GM23338 (cell line): ENCODE measurements at regions not wholly inside any gene's neighbourhood (a gene's known extent, or its start where the extent isn't known, plus 50 kb on each side); places are given as distances from the start of the nearest gene placed in this dataset.

Experiments
- ATAC-seq: fragments of 200-7000 bp; cut with Tn5 transposase; 3 replicates; pipeline ENCODE4 v1.9.1; 2020
- DNase-seq: peaks from one replicate; pipeline ENCODE4 v3.0.0-alpha.2; 2015; ENCODE audit warnings: low spot score
- H2AFZ ChIP-seq: fragments of 200-600 bp; sonication (generic); 2 replicates; pipeline ENCODE4 v1.8.0; 2016; ENCODE audit warnings: antibody characterized with exemption, mild to moderate bottlenecking, moderate library complexity
- H3F3A ChIP-seq: fragments of 200-600 bp; sonication (generic); replicated peaks from 2 replicates; pipeline ENCODE4 v1.8.0; 2017; ENCODE audit warnings: antibody characterized with exemption, mixed run types, low read depth
- H3K27ac ChIP-seq: fragments of 200-600 bp; sonication (generic); 2 replicates; pipeline ENCODE4 v1.6.1; 2016; ENCODE audit warnings: low read depth
- H3K27me3 ChIP-seq: fragments of 200-600 bp; sonication (generic); 2 replicates; pipeline ENCODE4 v1.8.0; 2016; ENCODE audit warnings: mild to moderate bottlenecking, mixed run types, moderate library complexity; ENCODE audit not compliant: insufficient read depth
- H3K36me3 ChIP-seq: fragments of 200-600 bp; sonication (generic); 2 replicates; pipeline ENCODE4 v1.8.0; 2016; ENCODE audit warnings: mild to moderate bottlenecking; ENCODE audit not compliant: insufficient read depth
- H3K4me1 ChIP-seq: fragments of 200-600 bp; sonication (generic); 2 replicates; pipeline ENCODE4 v1.8.0; 2016; ENCODE audit warnings: mild to moderate bottlenecking, moderate library complexity; ENCODE audit not compliant: insufficient read depth
- H3K4me2 ChIP-seq: fragments of 200-600 bp; sonication (generic); 2 replicates; pipeline ENCODE4 v1.7.1; 2017; ENCODE audit warnings: mixed run types
- H3K4me3 ChIP-seq: fragments of 200-600 bp; sonication (generic); 2 replicates; pipeline ENCODE4 v1.6.1; 2016; ENCODE audit warnings: mixed run types
- H3K79me2 ChIP-seq: fragments of 200-600 bp; sonication (generic); replicated peaks from 2 replicates; pipeline ENCODE4 v1.8.0; 2017; ENCODE audit warnings: mild to moderate bottlenecking; ENCODE audit not compliant: insufficient read depth
- H3K9me2 ChIP-seq: fragments of 200-600 bp; sonication (generic); 2 replicates; pipeline ENCODE4 v1.8.0; 2017; ENCODE audit not compliant: insufficient read depth
- H4K20me1 ChIP-seq: fragments of 200-600 bp; sonication (generic); replicated peaks from 2 replicates; pipeline ENCODE4 v1.8.0; 2017; ENCODE audit warnings: mild to moderate bottlenecking; ENCODE audit not compliant: insufficient read depth
- H3K27ac Mint-ChIP-seq: 2 replicates; pipeline ENCODE4 v1.8.0; 2020; ENCODE audit warnings: inconsistent platforms, mild to moderate bottlenecking, moderate library complexity, mixed read lengths
- H3K27me3 Mint-ChIP-seq: 3 replicates; pipeline ENCODE4 v1.8.0; 2022; ENCODE audit warnings: low read depth, mild to moderate bottlenecking, moderate library complexity, mixed read lengths, inconsistent platforms; ENCODE audit not compliant: insufficient read depth, poor library complexity
- H3K36me3 Mint-ChIP-seq: 3 replicates; pipeline ENCODE4 v1.8.0; 2021; ENCODE audit warnings: low read depth, mild to moderate bottlenecking, inconsistent platforms, moderate library complexity, mixed read lengths
- H3K4me1 Mint-ChIP-seq: 3 replicates; pipeline ENCODE4 v1.8.0; 2020; ENCODE audit warnings: mild to moderate bottlenecking, inconsistent platforms, mixed read lengths
- H3K4me3 Mint-ChIP-seq: 3 replicates; pipeline ENCODE4 v1.8.0; 2021; ENCODE audit warnings: moderate library complexity, mild to moderate bottlenecking, inconsistent platforms, mixed read lengths
- H3K9me3 Mint-ChIP-seq: 3 replicates; pipeline ENCODE4 v1.8.0; 2020; ENCODE audit warnings: moderate library complexity, mild to moderate bottlenecking, inconsistent platforms, mixed read lengths
- CREB1 ChIP-seq: fragments of 250-450 bp; sonication (Bioruptor Pico); IDR thresholded peaks from 2 replicates; pipeline ENCODE4 v1.5.0; 2020; ENCODE audit warnings: low read depth, mild to moderate bottlenecking, moderate library complexity
- EZH2phosphoT487 ChIP-seq: fragments of 200-600 bp; sonication (generic); IDR thresholded peaks from one replicate; pipeline ENCODE4 v1.8.1; 2018; ENCODE audit warnings: antibody characterized with exemption; ENCODE audit not compliant: unreplicated experiment
- JUNB ChIP-seq: IDR thresholded peaks from one replicate; pipeline ENCODE4 v1.6.1; 2016; ENCODE audit warnings: antibody characterized with exemption; ENCODE audit not compliant: unreplicated experiment
- POLR2AphosphoS5 ChIP-seq: IDR thresholded peaks from 2 replicates; pipeline ENCODE4 v1.6.1; 2016; ENCODE audit warnings: antibody characterized with exemption, low read depth
- STAT1 ChIP-seq: IDR thresholded peaks from one replicate; pipeline ENCODE4 v1.6.1; 2016; ENCODE audit warnings: antibody characterized with exemption; ENCODE audit not compliant: unreplicated experiment
- ZNF331 ChIP-seq: fragments of 250-450 bp; sonication (Bioruptor Pico); IDR thresholded peaks from 2 replicates; pipeline ENCODE4 v1.5.0; 2020; ENCODE audit warnings: low read depth, mild to moderate bottlenecking, moderate library complexity
- ZNF462 ChIP-seq: fragments of 250-450 bp; sonication (Bioruptor Pico); IDR thresholded peaks from 2 replicates; pipeline ENCODE4 v1.5.0; 2020; ENCODE audit warnings: mild to moderate bottlenecking, moderate library complexity
- TF ChIP-seq, protein P1 (sequence below), 2 experiments: fragments of 200-600 bp in 1 of 2; sonication (generic) in 1 of 2; conservative IDR thresholded peaks; 2 replicates each; pipeline versions ENCODE4 v1.5.1 to v1.6.1; 2016 to 2017; ENCODE audit warnings: antibody characterized with exemption in 2 of 2, low read depth in 2 of 2, mild to moderate bottlenecking in 2 of 2, moderate library complexity in 1 of 2
- TF ChIP-seq, protein P2 (sequence below): IDR thresholded peaks from 2 replicates; pipeline ENCODE4 v1.6.1; 2016; ENCODE audit warnings: antibody characterized with exemption

DNA sequence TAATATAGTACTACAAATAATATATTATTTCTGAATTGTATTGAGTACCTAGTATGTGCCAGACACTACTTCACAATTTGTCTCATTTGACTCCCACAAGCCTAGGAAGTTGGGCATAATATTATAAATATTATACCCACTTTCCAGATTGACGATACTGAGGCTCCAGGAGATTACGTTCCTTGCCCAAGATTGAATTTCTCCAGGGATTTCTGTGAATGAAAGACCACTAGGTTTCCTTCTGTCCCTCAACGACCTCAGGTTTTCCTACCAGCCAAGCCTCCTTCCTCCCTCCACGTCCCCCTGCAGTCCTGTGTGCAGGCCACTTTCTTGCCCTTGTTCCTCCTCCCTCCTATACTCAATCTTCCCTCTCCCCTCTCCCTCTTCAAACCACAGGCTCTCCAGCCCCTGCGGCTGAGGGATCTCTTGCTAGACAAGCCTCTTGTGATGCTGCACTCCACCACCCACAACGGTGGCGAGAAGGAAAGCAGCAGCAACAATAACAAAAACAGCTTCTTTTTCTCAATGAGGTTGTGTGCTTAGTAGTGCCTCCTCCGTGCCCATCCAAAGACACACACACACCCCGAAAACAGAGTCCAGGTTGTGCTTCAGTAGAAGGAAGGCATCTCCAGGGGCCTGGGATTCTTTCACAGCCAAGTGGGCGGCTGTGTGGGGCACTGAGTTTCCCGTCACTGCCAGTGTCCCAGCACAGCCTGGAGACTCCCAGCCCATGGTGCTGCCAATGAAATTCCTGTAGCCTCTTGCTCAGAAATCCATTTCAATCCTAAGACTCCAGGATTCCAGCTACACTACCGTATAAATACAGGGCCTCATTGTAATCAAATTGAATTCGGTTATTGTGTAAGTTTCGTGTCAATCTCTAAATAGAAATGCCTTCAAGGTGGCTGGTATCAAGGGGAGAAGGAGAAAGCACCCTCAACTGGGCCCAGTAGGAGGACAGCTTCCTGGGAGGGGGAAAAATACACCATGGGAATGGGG lies 94.4 kb downstream of the NCR2 start (continued):
- TF ChIP-seq, protein P1, sequence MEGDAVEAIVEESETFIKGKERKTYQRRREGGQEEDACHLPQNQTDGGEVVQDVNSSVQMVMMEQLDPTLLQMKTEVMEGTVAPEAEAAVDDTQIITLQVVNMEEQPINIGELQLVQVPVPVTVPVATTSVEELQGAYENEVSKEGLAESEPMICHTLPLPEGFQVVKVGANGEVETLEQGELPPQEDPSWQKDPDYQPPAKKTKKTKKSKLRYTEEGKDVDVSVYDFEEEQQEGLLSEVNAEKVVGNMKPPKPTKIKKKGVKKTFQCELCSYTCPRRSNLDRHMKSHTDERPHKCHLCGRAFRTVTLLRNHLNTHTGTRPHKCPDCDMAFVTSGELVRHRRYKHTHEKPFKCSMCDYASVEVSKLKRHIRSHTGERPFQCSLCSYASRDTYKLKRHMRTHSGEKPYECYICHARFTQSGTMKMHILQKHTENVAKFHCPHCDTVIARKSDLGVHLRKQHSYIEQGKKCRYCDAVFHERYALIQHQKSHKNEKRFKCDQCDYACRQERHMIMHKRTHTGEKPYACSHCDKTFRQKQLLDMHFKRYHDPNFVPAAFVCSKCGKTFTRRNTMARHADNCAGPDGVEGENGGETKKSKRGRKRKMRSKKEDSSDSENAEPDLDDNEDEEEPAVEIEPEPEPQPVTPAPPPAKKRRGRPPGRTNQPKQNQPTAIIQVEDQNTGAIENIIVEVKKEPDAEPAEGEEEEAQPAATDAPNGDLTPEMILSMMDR (conservative IDR thresholded peaks at IDR 0.05; ENCODE audit: low read depth in 2 of 2): no peak
- TF ChIP-seq EZH2phosphoT487 (no peak), POLR2AphosphoS5 (no peak), ZNF331 (no peak), CREB1 (CRISPR knock-in tag) (no peak)

DNA sequence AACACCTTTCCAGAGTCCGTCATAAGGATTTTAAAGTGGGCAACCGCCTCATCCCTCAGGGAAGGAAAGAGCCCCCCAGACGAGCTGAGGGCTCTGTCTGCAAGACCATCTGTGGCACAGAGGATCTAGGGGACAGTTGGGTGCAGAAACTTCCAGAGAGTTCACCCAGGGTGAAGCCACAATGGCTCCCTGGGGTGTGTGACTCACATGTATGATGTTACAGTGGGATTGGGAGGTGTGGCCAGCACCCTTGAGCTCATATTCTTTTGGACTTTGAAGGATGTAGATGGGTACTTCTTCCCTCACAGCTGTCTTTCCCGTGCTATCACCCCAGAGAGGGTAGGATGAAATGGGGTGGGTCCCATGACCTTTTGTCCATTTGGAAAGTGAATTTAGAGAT lies 95.5 kb downstream of the NCR2 start:
- Histone ChIP-seq H3K9me2 (no peaks in the 10 kb centered on the region), H3K79me2 (no peaks in the 10 kb centered on the region), H3K27ac (no peak overlapping the region), H3K4me2 (no peak overlapping the region), H3K4me3 (no peak overlapping the region), H2AFZ (no peak overlapping the region), H3K36me3 (no peaks in the 10 kb centered on the region), H4K20me1 (no peaks in the 10 kb centered on the region), H3K27me3 (peaks cover 60% of the 10 kb centered on the region), H3K4me1 (peaks cover 42% of the 10 kb centered on the region), H3F3A (peaks cover 12% of the 10 kb centered on the region)
- Mint-ChIP-seq H3K36me3 (no peaks in the 10 kb centered on the region; the same call in 2 of the 3 replicates), H3K4me3 (no peak overlapping the region), H3K27ac (no peak overlapping the region), H3K27me3 (peaks cover 27% of the 10 kb centered on the region), H3K4me1 (peaks cover 33% of the 10 kb centered on the region), H3K9me3 (no peaks in the 10 kb centered on the region)
- TF ChIP-seq JUNB (no peak), ZNF462 (no peak), STAT1 (no peak)
- TF ChIP-seq, protein P2, sequence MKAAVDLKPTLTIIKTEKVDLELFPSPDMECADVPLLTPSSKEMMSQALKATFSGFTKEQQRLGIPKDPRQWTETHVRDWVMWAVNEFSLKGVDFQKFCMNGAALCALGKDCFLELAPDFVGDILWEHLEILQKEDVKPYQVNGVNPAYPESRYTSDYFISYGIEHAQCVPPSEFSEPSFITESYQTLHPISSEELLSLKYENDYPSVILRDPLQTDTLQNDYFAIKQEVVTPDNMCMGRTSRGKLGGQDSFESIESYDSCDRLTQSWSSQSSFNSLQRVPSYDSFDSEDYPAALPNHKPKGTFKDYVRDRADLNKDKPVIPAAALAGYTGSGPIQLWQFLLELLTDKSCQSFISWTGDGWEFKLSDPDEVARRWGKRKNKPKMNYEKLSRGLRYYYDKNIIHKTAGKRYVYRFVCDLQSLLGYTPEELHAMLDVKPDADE: no peak
- TF ChIP-seq, protein P1 (conservative IDR thresholded peaks at IDR 0.05; ENCODE audit: low read depth in 2 of 2): no peak
- no peak for ATAC-seq
- DNase-seq: no peak
